IMR-90 (cell line): ENCODE measurements at regions not wholly inside any gene's neighbourhood (a gene's known extent, or its start where the extent isn't known, plus 50 kb on each side); places are given as distances from the start of the nearest gene placed in this dataset.

Source experiments
- CHD1 ChIP-seq: IDR thresholded peaks from 2 replicates; pipeline ENCODE4 v1.6.1; 2012; ENCODE audit warnings: low read depth, low read length, improper control_type of control experiment
- ELK1 ChIP-seq: fragments of 150-350 bp; IDR thresholded peaks from 2 replicates; pipeline ENCODE4 v1.6.1; 2016; ENCODE audit warnings: low read depth, mild to moderate bottlenecking, low read length, moderate library complexity, borderline replicate concordance
- MAFK ChIP-seq: IDR thresholded peaks from 2 replicates; pipeline ENCODE4 v1.6.1; 2012; ENCODE audit warnings: low read depth, low read length, improper control_type of control experiment
- MAZ ChIP-seq: IDR thresholded peaks from 2 replicates; pipeline ENCODE4 v1.6.1; 2012; ENCODE audit warnings: low read depth, mild to moderate bottlenecking, low read length, improper control_type of control experiment, moderate library complexity, borderline replicate concordance
- MXI1 ChIP-seq: IDR thresholded peaks from 2 replicates; pipeline ENCODE4 v1.6.1; 2012; ENCODE audit warnings: low read depth, mild to moderate bottlenecking, low read length, moderate library complexity, borderline replicate concordance
- NFE2L2 ChIP-seq: fragments of 150-350 bp; IDR thresholded peaks from 2 replicates; pipeline ENCODE4 v1.6.1; 2016; ENCODE audit warnings: low read depth, mild to moderate bottlenecking, low read length
- POLR2A ChIP-seq: IDR thresholded peaks from 2 replicates; pipeline ENCODE4 v1.6.1; 2012; ENCODE audit warnings: mild to moderate bottlenecking, low read depth, low read length
- RCOR1 ChIP-seq: IDR thresholded peaks from 2 replicates; pipeline ENCODE4 v1.6.1; 2012; ENCODE audit warnings: mild to moderate bottlenecking, low read length, improper control_type of control experiment; ENCODE audit not compliant: insufficient replicate concordance
- RFX5 ChIP-seq: IDR thresholded peaks from 2 replicates; pipeline ENCODE4 v1.8.0; 2012; ENCODE audit warnings: low read depth, mild to moderate bottlenecking, low read length, moderate library complexity
- SMC3 ChIP-seq: fragments of 150-350 bp; IDR thresholded peaks from 2 replicates; pipeline ENCODE4 v1.6.1; 2016; ENCODE audit warnings: low read depth, mild to moderate bottlenecking, antibody characterized with exemption, low read length, moderate library complexity
- USF2 ChIP-seq: fragments of 150-350 bp; IDR thresholded peaks from 2 replicates; pipeline ENCODE4 v1.6.1; 2017; ENCODE audit warnings: mild to moderate bottlenecking, antibody characterized with exemption, low read length, low read depth
- TF ChIP-seq, protein P1 (sequence below): conservative IDR thresholded peaks from 2 replicates; pipeline ENCODE4 v1.5.1; 2012; ENCODE audit warnings: mild to moderate bottlenecking, low read depth, low read length, improper control_type of control experiment

- no peak for TF ChIP-seq RCOR1
- no peak for TF ChIP-seq CHD1
- TF ChIP-seq, protein P1, sequence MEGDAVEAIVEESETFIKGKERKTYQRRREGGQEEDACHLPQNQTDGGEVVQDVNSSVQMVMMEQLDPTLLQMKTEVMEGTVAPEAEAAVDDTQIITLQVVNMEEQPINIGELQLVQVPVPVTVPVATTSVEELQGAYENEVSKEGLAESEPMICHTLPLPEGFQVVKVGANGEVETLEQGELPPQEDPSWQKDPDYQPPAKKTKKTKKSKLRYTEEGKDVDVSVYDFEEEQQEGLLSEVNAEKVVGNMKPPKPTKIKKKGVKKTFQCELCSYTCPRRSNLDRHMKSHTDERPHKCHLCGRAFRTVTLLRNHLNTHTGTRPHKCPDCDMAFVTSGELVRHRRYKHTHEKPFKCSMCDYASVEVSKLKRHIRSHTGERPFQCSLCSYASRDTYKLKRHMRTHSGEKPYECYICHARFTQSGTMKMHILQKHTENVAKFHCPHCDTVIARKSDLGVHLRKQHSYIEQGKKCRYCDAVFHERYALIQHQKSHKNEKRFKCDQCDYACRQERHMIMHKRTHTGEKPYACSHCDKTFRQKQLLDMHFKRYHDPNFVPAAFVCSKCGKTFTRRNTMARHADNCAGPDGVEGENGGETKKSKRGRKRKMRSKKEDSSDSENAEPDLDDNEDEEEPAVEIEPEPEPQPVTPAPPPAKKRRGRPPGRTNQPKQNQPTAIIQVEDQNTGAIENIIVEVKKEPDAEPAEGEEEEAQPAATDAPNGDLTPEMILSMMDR: no peak
- TF ChIP-seq ELK1: no peak
- no peak for TF ChIP-seq RFX5
- no peak for TF ChIP-seq USF2
- no peak for TF ChIP-seq MAFK
- TF ChIP-seq POLR2A: no peak
- no peak for TF ChIP-seq NFE2L2
- no peak for TF ChIP-seq MXI1
- TF ChIP-seq SMC3: no peak
- TF ChIP-seq MAZ: no peak
Measured at GRCh38 chr5:27103486-27103885, 65.1 kb upstream of the CDH9 start.
